Chondrocyte (in vitro differentiated cells): ENCODE measurements at regions not wholly inside any gene's neighbourhood (a gene's known extent, or its start where the extent isn't known, plus 50 kb on each side); places are given as distances from the start of the nearest gene placed in this dataset.

Experiments used
- DNase-seq: peaks from one replicate; pipeline ENCODE4 v3.0.0; 2021; ENCODE audit warnings: mixed read lengths, low spot score
- H3K27ac Mint-ChIP-seq: one replicate; pipeline ENCODE4 v1.8.0; 2021; ENCODE audit warnings: mild to moderate bottlenecking, moderate library complexity, mixed read lengths; ENCODE audit not compliant: unreplicated experiment
- H3K27me3 Mint-ChIP-seq: 2 replicates; pipeline ENCODE4 v1.8.0; 2021; ENCODE audit warnings: low read depth, mixed read lengths
- H3K36me3 Mint-ChIP-seq: 2 replicates; pipeline ENCODE4 v1.8.0; 2021; ENCODE audit warnings: low read depth, mixed read lengths
- H3K4me1 Mint-ChIP-seq: 2 replicates; pipeline ENCODE4 v1.8.0; 2021; ENCODE audit warnings: low read depth, mild to moderate bottlenecking, mixed read lengths
- H3K4me3 Mint-ChIP-seq: one replicate; pipeline ENCODE4 v1.8.0; 2021; ENCODE audit warnings: mild to moderate bottlenecking, moderate library complexity, mixed read lengths; ENCODE audit not compliant: unreplicated experiment
- H3K9me3 Mint-ChIP-seq: 2 replicates; pipeline ENCODE4 v1.8.0; 2021; ENCODE audit warnings: low read depth, mixed read lengths
- CTCF ChIP-seq: fragments of 200-600 bp; sonication (generic); IDR thresholded peaks from 2 replicates; pipeline ENCODE4 v1.5.0; 2021; ENCODE audit warnings: antibody characterized with exemption, mild to moderate bottlenecking, moderate library complexity

GRCh38 chr14:40188006-40188405 lies 755.8 kb upstream of the FBXO33 start:
- Mint-ChIP-seq H3K36me3 (no peaks in the 10 kb centered on the region), H3K27me3 (peaks cover 1% of the 10 kb centered on the region), H3K27ac (no peak overlapping the region), H3K4me3 (no peak overlapping the region), H3K9me3 (peaks cover 2% of the 10 kb centered on the region), H3K4me1 (no peaks in the 10 kb centered on the region)
- TF ChIP-seq CTCF: no peak
- no peak for DNase-seq

- H3K4me1 Mint-ChIP-seq: no peaks in the 10 kb centered on the region
- TF ChIP-seq CTCF: no peak
- H3K9me3 Mint-ChIP-seq: peaks cover 10% of the 10 kb centered on the region
- H3K27ac Mint-ChIP-seq: no peak overlapping the region
- H3K36me3 Mint-ChIP-seq: no peaks in the 10 kb centered on the region
- no peaks in the 10 kb centered on the region for H3K27me3 Mint-ChIP-seq
- no peak overlapping the region for H3K4me3 Mint-ChIP-seq
- no peak for DNase-seq
Observed at GRCh38 chr14:40164083-40164482, 731.9 kb upstream of the FBXO33 start.

- no peaks in the 10 kb centered on the region for H3K4me1 Mint-ChIP-seq
- no peak for DNase-seq
- H3K27me3 Mint-ChIP-seq: peaks cover 5% of the 10 kb centered on the region
- peaks cover 8% of the 10 kb centered on the region for H3K9me3 Mint-ChIP-seq
- TF ChIP-seq CTCF: no peak
- no peak overlapping the region for H3K27ac Mint-ChIP-seq
- H3K36me3 Mint-ChIP-seq: no peaks in the 10 kb centered on the region
- no peak overlapping the region for H3K4me3 Mint-ChIP-seq
Observed at GRCh38 chr14:40139657-40140056, 707.4 kb upstream of the FBXO33 start.

- Mint-ChIP-seq H3K9me3 (peaks cover 12% of the 10 kb centered on the region), H3K27me3 (peaks cover 4% of the 10 kb centered on the region), H3K27ac (no peak overlapping the region), H3K36me3 (no peaks in the 10 kb centered on the region), H3K4me3 (no peak overlapping the region), H3K4me1 (no peaks in the 10 kb centered on the region)
- no peak for TF ChIP-seq CTCF
- DNase-seq: no peak
Observed at GRCh38 chr14:40133463-40133862, 701.2 kb upstream of the FBXO33 start.

- DNase-seq: no peak
- Mint-ChIP-seq H3K36me3 (no peaks in the 10 kb centered on the region), H3K4me1 (no peaks in the 10 kb centered on the region), H3K9me3 (peaks cover 4% of the 10 kb centered on the region), H3K4me3 (no peak overlapping the region), H3K27ac (no peak overlapping the region), H3K27me3 (no peaks in the 10 kb centered on the region)
- TF ChIP-seq CTCF: no peak
Observed at GRCh38 chr14:40129159-40129558, 696.9 kb upstream of the FBXO33 start.
